ENCODE measurements at regions not wholly inside any gene's neighbourhood (a gene's known extent, or its start where the extent isn't known, plus 50 kb on each side); places are given as distances from the start of the nearest gene placed in this dataset.

DNA sequence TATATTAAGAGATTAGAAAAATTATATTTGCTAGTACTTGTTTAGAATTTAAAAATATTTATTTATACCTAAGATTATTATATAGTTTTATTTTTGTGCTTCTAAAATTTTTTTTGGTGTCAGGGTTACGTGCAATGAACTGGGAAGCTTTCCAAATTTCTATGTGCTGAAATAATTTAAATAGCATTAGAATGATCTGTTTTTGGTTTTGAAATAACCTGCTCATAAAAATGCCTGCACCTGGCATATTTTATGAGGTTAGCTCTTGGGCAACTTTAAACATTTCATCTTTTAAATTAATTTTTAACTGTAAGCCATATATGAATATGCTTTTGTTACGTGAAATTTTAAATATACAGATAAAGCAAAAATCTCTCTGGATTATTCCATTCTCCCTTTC, 482.5 kb downstream of the GLRX3 start:
- TF ChIP-seq CTCF (IDR thresholded peaks at IDR 0.05; ENCODE audit: low read length) (no peak), EZH2 (IDR thresholded peaks at IDR 0.05; ENCODE audit: borderline replicate concordance, low read length) (no peak)
